ENCODE measurements at regions not wholly inside any gene's neighbourhood (a gene's known extent, or its start where the extent isn't known, plus 50 kb on each side); places are given as distances from the start of the nearest gene placed in this dataset.

GRCh38 chr9:17864951-17865350 is 286.1 kb downstream of the SH3GL2 start:
- TF ChIP-seq EZH2 (IDR thresholded peaks at IDR 0.05; ENCODE audit: borderline replicate concordance, low read length) = no peak
- TF ChIP-seq CTCF (conservative IDR thresholded peaks at IDR 0.05 in 1 of 2, IDR thresholded peaks at IDR 0.05 in 1 of 2; ENCODE audit: extremely low read depth in 1 of 2, insufficient read depth in 1 of 2, low read depth in 1 of 2, low read length in 2 of 2) = no peak
